ENCODE measurements at regions not wholly inside any gene's neighbourhood (a gene's known extent, or its start where the extent isn't known, plus 50 kb on each side); places are given as distances from the start of the nearest gene placed in this dataset.

DNA sequence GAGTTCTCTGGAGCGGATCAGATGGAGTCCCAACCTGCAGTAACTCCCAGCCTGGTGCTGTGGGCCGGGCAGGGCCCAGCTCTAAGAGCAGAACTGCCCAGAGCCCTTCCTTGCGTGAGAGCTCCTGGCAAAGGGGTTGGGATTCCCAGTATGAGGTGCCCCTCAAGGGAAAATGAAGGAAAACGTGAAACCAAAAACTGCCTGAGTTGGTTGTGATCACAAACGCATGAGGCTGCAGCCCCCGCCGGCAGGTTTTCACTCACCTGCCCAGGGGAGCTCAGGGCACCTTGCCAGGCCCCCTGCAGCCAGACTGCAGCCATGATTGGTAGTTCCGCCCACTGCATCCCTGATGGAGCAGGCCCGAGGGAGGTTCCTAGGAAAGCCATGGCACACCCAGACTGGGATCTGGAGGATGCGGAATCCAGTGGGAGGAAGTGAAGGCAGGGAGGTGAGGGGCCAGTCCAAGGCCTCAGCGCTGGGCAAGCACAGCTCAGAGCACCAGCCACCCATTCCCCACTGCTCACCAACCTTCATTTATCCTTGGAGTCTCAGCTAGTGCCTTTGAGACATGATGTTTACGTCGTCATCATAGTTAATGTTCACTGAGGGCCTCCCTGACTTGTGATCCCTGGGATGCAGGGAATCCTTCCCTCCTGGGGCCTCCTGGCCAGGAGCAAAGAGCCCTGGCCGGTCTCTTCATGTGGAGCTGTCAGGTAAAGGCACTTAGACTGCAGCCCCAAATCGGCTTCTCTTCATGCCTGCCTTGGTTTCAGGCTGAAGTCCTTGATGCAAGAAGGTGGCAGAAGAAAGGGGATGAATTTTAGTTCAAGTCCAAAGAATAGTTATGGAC, 103.2 kb downstream of the INHBB start:
- ATAC-seq: no peak
- no peak for DNase-seq
- intact Hi-C loops (cut with DNase I): loop anchor here in 1 of 2 donors (10.0 kb wide), 1 partner anchor 106 kb away; no protein-coding TSS in a partner anchor

DNA sequence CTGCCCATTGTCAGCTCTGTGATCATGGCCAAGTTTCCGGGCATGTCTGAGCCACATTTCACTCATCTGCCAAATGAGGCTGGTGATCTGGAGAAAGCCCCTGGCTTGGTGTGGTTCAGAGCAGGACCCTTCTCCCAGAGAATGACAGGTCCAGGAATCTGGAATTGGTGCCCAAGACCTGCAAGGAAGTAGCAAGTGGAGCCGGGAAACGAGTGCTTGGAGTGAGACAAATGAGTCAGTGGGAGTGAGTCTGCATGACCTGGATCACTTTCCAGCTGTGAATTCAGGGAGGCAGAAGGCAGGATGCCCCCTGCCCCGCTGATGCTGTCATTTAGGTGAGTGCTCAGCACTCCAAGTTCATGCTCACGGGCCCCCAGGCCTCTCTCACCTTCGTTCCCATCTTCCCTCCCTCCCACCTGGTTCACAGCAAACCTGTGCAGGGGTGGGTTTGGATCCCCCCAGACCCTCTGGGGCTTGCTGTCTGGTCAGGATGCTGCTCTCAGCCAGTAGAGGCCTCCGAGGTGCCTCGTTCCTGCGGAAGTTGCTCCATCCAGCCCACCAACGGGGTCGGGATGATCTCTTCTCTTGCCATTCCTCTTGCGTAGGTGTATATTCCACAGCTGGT, 104.4 kb downstream of the INHBB start:
- ATAC-seq (no peak), DNase-seq (no peak)
- intact Hi-C loops (cut with DNase I): no loop called here

DNA sequence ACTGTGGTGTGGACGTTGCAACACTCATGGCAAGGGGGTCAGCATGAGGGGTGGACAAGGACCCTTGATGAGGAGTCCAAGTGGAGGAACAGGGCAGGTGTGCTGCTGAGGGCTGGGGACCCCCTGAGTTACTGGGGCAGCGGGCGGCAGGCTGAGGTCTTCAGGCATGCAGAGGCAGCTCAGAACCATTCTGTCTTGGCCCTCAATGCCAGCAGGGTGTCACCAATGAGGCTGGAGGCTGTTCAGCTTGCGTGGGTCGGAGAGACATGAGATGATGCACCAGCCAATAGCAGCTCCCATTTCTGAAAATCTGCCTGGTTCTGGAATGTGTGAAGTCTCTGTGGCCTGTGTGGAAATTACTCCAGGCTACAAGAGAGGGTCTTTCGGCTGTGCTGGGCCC, 105.4 kb downstream of the INHBB start:
- ATAC-seq (peak in 1 of 2 donors; percentile 54), DNase-seq (no peak)
- intact Hi-C loops (cut with DNase I): no loop called here

DNA sequence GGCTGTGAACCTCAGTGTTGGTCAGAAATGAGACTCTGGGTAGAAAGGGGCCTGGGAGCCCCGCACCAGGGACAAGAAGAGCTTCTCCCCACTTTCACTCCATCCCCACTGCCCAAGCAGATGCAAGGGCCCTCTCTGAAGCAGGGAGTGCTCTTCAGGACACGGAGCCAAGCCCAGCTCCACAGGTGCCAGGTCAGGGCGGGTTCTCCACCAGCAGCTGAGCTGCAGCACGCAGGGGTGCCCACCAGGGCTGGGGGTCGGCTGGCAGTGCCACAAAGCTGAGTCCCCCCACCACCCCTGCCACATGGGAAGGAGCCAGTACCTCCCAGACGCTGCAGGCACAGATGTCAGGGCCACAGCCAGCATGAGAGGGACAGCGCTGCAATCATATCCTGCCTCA, 106.2 kb downstream of the INHBB start:
- intact Hi-C loops (cut with DNase I): no loop called here
- ATAC-seq (no peak), DNase-seq (no peak)

DNA sequence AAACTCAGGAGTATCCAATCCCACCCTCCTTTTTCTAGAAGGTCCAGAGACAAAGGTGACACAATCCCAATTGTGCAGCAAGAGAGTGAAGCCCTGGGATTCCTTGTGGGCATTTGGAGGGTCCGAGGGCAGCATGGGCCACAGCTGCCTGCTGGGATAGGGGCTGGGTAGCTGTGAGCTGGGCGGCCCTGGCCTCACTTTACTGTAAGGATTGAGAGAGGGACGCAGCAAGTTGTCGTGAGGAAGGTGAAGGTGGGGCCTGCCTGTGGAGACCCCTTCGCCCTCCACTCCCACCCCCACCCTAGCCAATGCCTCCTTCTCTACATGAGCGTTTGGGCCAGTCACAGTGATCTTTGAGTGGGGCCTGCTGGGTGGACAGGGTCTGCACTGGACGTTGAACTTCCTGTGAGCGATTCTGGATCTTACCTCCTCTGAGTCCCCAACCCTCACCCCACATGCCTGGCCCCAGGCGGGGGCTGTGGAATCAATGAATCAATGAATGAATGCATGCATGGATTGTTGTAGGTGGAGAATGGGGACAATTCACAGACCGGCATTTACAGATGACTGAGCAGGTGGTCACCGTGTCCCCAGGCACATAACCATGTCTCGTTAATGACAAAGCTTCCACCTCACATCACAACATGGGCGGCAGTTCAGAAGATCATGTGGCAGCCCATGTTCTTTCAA, 107.2 kb downstream of the INHBB start:
- intact Hi-C loops (cut with DNase I): no loop called here
- ATAC-seq (no peak), DNase-seq (no peak)

DNA sequence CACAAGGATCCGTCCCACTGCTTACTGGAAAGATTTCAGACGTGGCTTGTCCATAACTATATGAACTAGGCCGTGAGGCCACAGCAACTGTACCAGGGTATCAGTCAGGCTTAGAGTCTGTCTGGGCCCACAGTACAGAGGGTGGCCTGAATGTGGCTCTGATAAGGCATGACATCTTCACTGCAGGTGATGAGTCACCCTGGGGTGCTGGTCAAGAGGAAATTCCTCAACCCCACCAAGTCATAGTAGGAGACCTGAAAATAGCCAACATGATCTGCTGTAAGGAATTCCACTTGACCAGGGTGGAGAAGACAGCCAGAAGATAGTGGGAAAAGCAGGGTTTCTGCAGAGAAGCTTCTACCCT, 107.7 kb downstream of the INHBB start:
- no peak for DNase-seq
- ATAC-seq: peak in 1 of 2 donors; percentile 75
- intact Hi-C loops (cut with DNase I): no loop called here

DNA sequence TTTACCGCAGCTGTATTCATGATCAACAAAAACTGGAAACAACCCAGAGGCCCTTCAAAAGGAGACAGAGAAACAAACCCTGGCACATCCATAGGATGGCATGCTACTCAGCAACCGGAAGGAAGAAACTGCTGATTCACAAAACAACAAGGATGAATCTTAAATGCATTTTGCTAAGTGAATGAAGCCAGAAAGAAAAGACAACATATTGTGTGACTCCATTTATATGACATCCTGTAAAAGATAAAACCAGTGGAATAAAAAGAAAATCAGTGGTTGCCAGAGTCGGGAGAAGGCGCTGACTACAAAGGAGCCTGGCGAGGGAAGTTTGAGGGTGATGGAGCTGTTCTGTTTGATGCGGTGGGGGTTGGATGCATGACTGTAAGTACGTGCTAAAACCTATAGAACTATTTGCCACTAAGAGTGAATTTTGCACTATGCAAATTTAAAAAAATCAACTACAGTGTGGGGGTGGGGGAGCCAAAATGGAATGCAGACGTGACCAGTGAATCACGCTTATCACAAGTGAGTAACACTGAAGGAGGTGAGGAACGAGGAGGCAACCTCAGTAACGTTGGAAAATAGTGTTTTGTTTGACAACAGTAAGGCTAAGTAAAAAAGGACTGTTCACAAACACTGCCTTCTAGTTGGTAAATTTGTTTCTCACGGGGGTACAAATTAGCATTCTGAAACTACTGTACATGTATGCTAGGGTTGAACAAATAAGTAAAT, 108.9 kb downstream of the INHBB start:
- ATAC-seq (peak in 1 of 2 donors; percentile 73), DNase-seq (no peak)
- intact Hi-C loops (cut with DNase I): no loop called here

DNA sequence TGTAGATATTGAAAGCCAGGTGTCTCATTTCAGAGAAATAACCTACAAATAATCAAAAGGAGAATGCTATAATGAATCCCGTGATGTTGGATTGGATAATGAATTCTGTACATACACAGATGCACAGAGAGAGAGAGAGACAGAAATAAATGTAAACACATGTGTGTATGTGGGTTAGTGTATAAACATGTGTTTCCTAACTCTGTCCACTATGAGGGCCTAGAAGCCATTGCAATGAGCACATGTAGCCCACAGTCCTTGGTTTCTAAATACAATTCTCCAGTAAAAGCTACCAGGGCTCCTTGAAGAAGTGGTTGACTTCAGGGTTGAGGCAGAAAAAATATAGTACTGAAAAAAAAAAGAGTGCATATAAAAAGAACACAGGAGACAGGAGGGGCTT, 109.5 kb downstream of the INHBB start:
- ATAC-seq (no peak), DNase-seq (no peak)
- intact Hi-C loops (cut with DNase I): no loop called here

DNA sequence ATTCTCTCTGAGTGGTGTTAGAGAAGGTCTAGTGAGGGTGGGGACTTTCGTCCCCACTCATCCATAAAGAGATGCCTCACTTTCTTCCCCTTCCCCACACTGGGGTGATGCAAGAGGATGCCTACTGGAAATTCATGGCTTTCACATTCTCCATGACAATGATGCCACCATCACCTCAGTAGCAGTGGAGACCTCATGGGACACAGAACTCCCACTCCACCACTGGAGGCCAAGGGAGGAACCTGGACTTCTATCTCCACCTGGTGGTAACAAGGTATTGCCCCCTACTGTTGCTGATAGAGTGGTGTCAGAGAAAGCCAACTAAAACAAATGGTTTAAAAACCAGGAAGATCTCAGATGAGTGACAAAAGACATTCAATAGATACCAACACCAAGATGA, 110.9 kb downstream of the INHBB start:
- no peak for ATAC-seq
- intact Hi-C loops (cut with DNase I): no loop called here

DNA sequence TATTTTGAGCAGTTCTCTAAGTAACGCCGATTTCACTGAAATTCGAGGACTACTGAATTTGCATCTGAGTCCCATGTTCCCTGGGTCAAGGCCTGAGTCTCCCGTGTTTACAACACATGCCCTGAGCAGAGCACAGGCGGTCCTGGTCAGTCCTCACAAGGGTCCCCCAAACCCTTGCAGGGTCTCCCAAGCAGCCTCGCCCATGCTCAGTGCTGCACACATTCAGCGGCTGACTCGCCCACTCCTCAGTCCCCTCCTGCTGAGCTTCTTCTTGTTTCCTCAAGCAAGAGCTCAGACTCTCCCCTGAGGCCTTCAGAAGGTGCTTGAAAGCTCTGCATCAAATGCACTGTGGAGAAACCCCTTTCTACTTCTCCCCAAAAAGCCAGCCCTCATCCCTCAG, 114.6 kb downstream of the INHBB start:
- no peak for ATAC-seq
- intact Hi-C loops (cut with DNase I): loop anchor here in 1 of 2 donors (10.0 kb wide), 1 partner anchor 214 kb away; no protein-coding TSS in a partner anchor

More for the DNA sequence above, 110.9 kb downstream of the INHBB start:
- no peak for DNase-seq

DNA sequence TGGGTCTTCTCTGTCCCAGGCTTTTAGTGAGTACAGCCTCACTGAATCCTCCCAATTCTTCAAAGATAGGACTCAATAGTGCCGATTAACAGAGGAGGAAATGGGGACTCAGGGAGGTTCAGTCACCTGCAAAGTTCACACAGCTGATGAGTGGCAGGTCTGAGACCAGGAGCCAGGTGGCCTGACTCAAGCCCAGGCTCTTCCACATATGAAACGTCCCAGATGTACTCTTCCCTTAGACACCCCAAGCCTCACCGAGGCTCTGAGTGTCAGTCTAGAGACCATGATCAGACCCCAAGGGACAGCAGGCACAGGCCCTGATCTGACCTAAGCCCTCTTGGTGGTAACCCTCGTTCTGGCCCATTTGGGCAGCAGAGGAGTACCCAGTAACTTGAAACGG, 115.2 kb downstream of the INHBB start:
- DNase-seq (no peak), ATAC-seq (no peak)
- intact Hi-C loops (cut with DNase I): loop anchor here in 1 of 2 donors (10.0 kb wide), 1 partner anchor 214 kb away; no protein-coding TSS in a partner anchor

More for the DNA sequence above, 114.6 kb downstream of the INHBB start:
- DNase-seq: no peak

DNA sequence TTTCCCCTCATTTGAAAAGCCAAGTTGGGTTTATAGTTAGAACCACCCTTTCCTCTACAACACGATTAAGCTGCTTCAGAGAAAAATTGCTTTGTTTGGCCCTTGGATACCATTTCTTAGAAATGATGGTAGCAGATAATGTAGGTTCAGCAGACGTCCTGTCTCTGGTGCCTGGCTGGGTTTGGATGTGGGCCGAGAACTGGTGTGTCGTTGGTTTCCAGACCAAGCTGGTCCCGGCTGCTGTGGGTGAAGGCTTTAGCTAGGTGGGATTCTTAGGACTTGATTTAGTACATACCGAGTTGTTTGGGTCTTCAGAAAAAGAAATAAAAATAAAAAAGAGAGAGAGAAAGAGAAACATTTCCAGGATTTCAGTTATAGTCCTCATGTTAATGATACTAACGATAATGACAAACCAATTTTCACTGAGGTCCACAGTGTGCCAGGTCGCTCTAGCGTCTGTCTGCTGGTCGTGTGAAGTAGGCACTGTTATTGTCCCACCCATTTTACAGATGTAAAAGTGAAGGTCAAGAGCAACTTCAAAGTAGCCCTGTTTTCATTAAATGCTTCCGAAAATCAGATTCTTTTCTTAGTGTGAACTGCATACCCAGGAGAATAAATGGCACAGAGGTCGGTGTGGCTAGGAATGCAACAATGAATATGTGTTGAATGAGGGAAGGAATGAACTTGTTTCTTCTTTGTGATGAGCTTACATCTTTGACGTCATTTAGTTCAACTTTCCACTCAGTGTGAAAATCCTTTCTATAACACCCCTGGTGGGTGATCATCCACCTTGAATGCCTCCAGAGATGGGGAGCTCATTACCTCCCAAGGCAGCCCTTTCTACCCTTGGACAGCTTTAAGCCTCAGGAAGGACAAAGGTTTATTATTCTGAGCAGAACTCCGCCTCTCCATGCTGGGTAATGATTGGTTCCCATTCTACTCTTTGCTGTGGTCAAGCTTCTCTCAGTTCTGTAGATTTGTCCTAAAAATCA, 115.9 kb downstream of the INHBB start:
- ATAC-seq (no peak), DNase-seq (peak; percentile 62)
- intact Hi-C loops (cut with DNase I): loop anchor here in 1 of 2 donors (10.0 kb wide), 1 partner anchor 213 kb away; no protein-coding TSS in a partner anchor

DNA sequence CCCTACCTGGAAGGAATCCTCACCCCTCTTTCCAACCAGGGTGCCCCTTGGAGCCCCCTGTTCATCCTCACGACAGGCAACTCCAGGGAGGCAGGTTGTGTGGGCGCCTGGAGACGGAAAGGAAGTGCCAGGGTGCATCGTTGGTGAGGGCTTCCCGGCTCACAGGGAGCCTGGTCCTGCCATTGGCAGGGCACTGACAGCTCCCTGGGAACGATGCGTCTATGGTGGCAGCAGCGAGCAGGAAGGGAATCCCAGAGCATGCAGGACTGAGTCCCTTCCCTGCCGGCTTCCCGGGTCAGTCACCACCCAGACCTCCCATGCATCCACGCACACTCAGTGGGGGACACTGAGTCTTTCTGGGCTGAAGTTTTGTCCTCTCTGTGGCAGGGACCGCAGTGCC, 117.6 kb downstream of the INHBB start:
- ATAC-seq (peak in 1 of 2 donors; percentile 29), DNase-seq (no peak)
- intact Hi-C loops (cut with DNase I): loop anchor here in 1 of 2 donors (10.0 kb wide), 1 partner anchor 211 kb away; no protein-coding TSS in a partner anchor

DNA sequence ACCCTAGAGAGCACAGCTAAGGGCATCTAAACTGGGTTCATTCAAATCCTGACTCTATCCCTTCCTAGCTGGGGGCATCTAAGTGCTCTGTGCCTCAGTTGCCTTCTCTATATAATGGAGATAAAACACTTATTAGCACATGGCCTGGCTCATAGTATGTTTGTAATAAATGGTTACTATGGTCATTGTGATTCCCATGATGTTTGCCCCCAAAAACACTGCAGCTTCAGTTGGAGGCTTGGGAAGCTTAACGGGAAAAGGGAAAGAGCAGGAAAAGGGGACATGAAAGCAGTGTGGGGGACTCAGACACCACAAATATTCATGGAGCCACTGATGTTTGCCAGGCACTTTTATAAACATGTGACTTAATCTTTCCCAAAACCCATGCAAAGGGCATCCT, 118.1 kb downstream of the INHBB start:
- DNase-seq (no peak), ATAC-seq (no peak)
- intact Hi-C loops (cut with DNase I): loop anchor here in 1 of 2 donors (10.0 kb wide), 1 partner anchor 211 kb away; no protein-coding TSS in a partner anchor

DNA sequence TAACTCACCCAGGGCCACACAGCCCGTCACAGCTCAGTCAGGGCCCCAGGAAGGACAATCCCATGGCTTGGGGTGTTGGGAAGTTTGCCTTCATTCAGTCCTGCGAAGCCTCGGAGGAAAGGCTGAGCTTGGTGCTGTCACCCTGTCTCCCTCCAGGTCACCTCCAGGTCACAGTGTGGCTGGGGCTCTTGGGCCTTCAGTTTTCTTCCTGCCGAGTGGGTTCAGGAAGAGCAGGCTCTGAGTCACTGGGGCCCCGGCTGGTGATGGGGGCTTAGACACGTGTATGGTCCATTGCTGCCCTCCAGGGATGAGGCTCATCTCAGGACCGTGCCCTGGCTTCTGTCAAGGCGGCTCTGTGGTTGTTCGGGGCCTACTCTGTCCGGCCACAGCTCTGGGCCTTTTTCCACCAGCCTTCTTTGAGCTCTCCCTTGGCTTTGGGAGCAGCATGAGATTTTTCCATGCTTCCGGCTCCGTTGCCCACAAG, 118.6 kb downstream of the INHBB start:
- DNase-seq (no peak), ATAC-seq (no peak)
- intact Hi-C loops (cut with DNase I): loop anchor here in 1 of 2 donors (10.0 kb wide), 1 partner anchor 210 kb away; no protein-coding TSS in a partner anchor

DNA sequence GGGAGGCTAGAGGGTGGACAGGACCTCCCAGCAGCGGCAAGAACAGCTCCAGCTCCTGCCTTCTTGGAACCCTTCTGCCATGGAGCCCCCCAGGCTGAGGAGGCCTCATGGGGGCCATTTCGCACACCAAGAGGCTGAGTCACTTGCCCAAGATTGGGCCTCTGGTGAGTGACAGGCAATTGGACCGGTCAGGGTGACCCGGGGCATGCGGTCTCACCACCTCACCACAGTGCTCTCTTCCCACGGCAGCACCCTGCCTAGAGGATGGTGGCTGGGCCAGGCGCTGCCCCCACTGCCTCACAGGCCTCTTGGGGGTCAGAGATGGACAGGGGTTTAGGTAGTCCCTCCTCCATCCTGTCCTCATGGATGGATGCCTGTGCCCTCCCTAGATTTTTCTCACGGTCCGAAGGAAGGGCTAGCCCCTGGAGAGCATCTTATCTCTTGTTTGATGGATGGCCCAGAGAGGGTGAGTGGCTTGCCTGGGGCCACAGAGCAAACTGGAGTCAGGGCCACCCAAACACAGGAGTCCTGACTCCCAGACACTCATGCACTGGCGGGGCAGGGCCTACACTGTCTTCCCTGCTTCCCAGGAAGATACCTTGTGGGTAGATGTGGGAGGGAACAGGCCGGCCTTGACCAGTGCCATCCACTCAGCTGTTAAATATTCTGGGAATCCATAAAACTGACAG, 119.2 kb downstream of the INHBB start:
- ATAC-seq (no peak), DNase-seq (no peak)
- intact Hi-C loops (cut with DNase I): loop anchor here in 1 of 2 donors (10.0 kb wide), 1 partner anchor 210 kb away; no protein-coding TSS in a partner anchor

DNA sequence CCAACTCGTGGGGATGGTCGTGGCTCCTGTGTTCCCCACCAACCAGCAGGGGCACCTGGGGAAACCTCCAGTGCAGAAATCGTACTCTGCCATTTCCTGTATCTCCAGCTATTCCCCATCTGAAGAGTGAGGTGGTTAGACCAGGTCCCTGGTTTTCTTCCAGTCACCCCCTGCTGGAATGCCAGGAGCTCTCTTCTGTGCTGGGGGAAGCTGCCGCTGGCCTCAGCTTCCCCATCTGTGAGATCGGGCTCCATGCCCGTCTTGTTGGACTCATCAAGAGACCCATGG, 119.7 kb downstream of the INHBB start:
- intact Hi-C loops (cut with DNase I): loop anchor here in 1 of 2 donors (10.0 kb wide), 1 partner anchor 209 kb away; no protein-coding TSS in a partner anchor
- DNase-seq (no peak), ATAC-seq (no peak)

All from left cardiac atrium (tissue), 4 donors.